ENCODE measurements at regions not wholly inside any gene's neighbourhood (a gene's known extent, or its start where the extent isn't known, plus 50 kb on each side); places are given as distances from the start of the nearest gene placed in this dataset.

GRCh38 chr1:213876531-213876930, 111.2 kb upstream of the PROX1 start:
- Histone ChIP-seq H3K27me3 (ENCODE audit: control insufficient read depth, insufficient read depth, low read length) (no peaks in the 10 kb centered on the region), H4K5ac (ENCODE audit: low read depth, low read length) (no peak overlapping the region), H3K4me3 (ENCODE audit: insufficient read depth, low read depth, low read length) (no peak overlapping the region), H3K56ac (ENCODE audit: extremely low read depth, insufficient read depth, low read length) (no peak overlapping the region), H3K4ac (ENCODE audit: low read depth, low read length) (no peak overlapping the region), H2BK120ac (ENCODE audit: low read depth, low read length) (no peak overlapping the region), H3K23ac (ENCODE audit: low read depth, low read length) (no peak overlapping the region), H2AFZ (replicated peaks; ENCODE audit: low read length, poor library complexity) (no peak overlapping the region), H3K27ac (ENCODE audit: insufficient read depth, low read length) (no peak overlapping the region), H3K9ac (ENCODE audit: low read depth, low read length) (no peak overlapping the region), H4K20me1 (ENCODE audit: insufficient read depth, low read length) (no peaks in the 10 kb centered on the region), H4K91ac (ENCODE audit: insufficient read depth, low read depth, low read length) (no peak overlapping the region), H3K4me2 (ENCODE audit: low read depth, low read length) (no peak overlapping the region), H3K18ac (ENCODE audit: low read depth, low read length) (no peak overlapping the region), H2BK20ac (ENCODE audit: low read depth, low read length) (no peak overlapping the region), H2AK9ac (replicated peaks; ENCODE audit: low read depth, low read length, poor library complexity) (no peak overlapping the region), H2BK15ac (ENCODE audit: low read depth, low read length) (no peak overlapping the region), H4K8ac (ENCODE audit: low read depth in 2 of 2, low read length in 2 of 2) (no peak overlapping the region), H2AK5ac (ENCODE audit: low read depth, low read length) (no peak overlapping the region), H3K9me3 (ENCODE audit: control insufficient read depth, insufficient read depth, low read length) (no peaks in the 10 kb centered on the region; the same call in 1 of the 2 replicates), H3K4me1 (ENCODE audit: control insufficient read depth, insufficient read depth, low read length) (no peaks in the 10 kb centered on the region), H3K79me1 (ENCODE audit: low read depth in 1 of 2, low read length in 2 of 2) (no peaks in the 10 kb centered on the region), H2BK5ac (ENCODE audit: low read depth, low read length, poor library complexity, severe bottlenecking) (no peak overlapping the region), H3K9me1 (ENCODE audit: insufficient read depth, low read length) (no peaks in the 10 kb centered on the region), H3K14ac (replicated peaks; ENCODE audit: low read depth, low read length) (no peak overlapping the region), H3K36me3 (ENCODE audit: control insufficient read depth, insufficient read depth, low read length) (no peaks in the 10 kb centered on the region)
- BruUV-seq (replicated peaks) = no TSS peak
- DNase-seq (no peak), ATAC-seq (ENCODE audit: low read depth) (no peak)
- POLR2A ChIA-PET (ENCODE audit: unreplicated experiment) = no interaction called here
- in situ Hi-C loops (cut with MboI; ENCODE audit: low sequenced_read_pairs) = no loop called here
- CTCF ChIA-PET = no interaction called here
- dilution Hi-C loops (cut with HindIII; ENCODE audit: low sequenced_read_pairs, unreplicated experiment) = no loop called here
- intact Hi-C loops (cut with micrococcal nuclease) = no loop called here
- TF ChIP-seq MAZ (IDR thresholded peaks at IDR 0.05; ENCODE audit: borderline replicate concordance, low read depth, low read length) = no peak

Data from IMR-90 (cell line).